CD14-positive monocyte (primary cell): ENCODE measurements at regions not wholly inside any gene's neighbourhood (a gene's known extent, or its start where the extent isn't known, plus 50 kb on each side); places are given as distances from the start of the nearest gene placed in this dataset.

Experiments
- DNase-seq, 3 donors: peaks; one replicate each; pipeline ENCODE4 v3.0.0-alpha.2; 2011 to 2022
- H2AFZ ChIP-seq: 2 replicates; pipeline ENCODE4 v1.6.0; 2012; ENCODE audit warnings: mild to moderate bottlenecking, low read depth, low read length, inconsistent platforms; ENCODE audit not compliant: insufficient read depth, poor library complexity, severe bottlenecking
- H3K27ac ChIP-seq, 2 donors: 1 replicate in 1 of 2; 2 replicates in 1 of 2; pipeline ENCODE4 v1.5.1; 2012 to 2013; ENCODE audit warnings: low read length in 2 of 2, control low read depth in 1 of 2, inconsistent platforms in 1 of 2, low read depth in 1 of 2, mild to moderate bottlenecking in 1 of 2
- H3K27me3 ChIP-seq, 2 donors: one replicate each; pipeline versions ENCODE4 v1.6.0 to v1.6.1; 2011 to 2013; ENCODE audit warnings: low read length in 2 of 2; ENCODE audit not compliant: control insufficient read depth in 2 of 2, insufficient read depth in 2 of 2
- H3K36me3 ChIP-seq, 2 donors: replicated peaks in 1 of 2; 1 replicate in 1 of 2; 2 replicates in 1 of 2; pipeline versions ENCODE4 v1.5.1 to v1.6.1; 2012 to 2013; ENCODE audit warnings: low read length in 2 of 2, control low read depth in 1 of 2, inconsistent platforms in 1 of 2, mild to moderate bottlenecking in 1 of 2; ENCODE audit not compliant: insufficient read depth in 2 of 2, control insufficient read depth in 1 of 2
- H3K4me1 ChIP-seq, 2 donors: 1 replicate in 1 of 2; 2 replicates in 1 of 2; pipeline versions ENCODE4 v1.5.1 to v1.6.1; 2012 to 2013; ENCODE audit warnings: low read length in 2 of 2, control low read depth in 1 of 2, inconsistent platforms in 1 of 2, mild to moderate bottlenecking in 1 of 2, moderate library complexity in 1 of 2; ENCODE audit not compliant: insufficient read depth in 2 of 2, control insufficient read depth in 1 of 2
- H3K4me2 ChIP-seq: replicated peaks from 2 replicates; pipeline ENCODE3; 2012; ENCODE audit warnings: low read length, moderate library complexity, mild to moderate bottlenecking; ENCODE audit not compliant: poor library complexity, severe bottlenecking; ENCODE audit errors: extremely low read depth
- H3K4me3 ChIP-seq, 3 experiments: fragments of 200-600 bp in 1 of 3; sonication (generic) in 1 of 3; replicated peaks in 1 of 3; 1 replicate in 2 of 3; 2 replicates in 1 of 3; pipeline ENCODE4 v1.5.1; 2011 to 2013; ENCODE audit warnings: low read length in 3 of 3, mild to moderate bottlenecking in 3 of 3, control low read depth in 2 of 3, low read depth in 2 of 3, inconsistent platforms in 1 of 3, moderate library complexity in 1 of 3
- H3K79me2 ChIP-seq: 2 replicates; pipeline ENCODE4 v1.6.0; 2012; ENCODE audit warnings: mild to moderate bottlenecking, control low read depth, inconsistent platforms, low read length, moderate library complexity; ENCODE audit not compliant: insufficient read depth
- H3K9ac ChIP-seq: 2 replicates; pipeline ENCODE4 v1.6.0; 2017; ENCODE audit warnings: low read length, mild to moderate bottlenecking; ENCODE audit not compliant: insufficient read depth, poor library complexity, severe bottlenecking
- H3K9me3 ChIP-seq, 2 donors: replicated peaks in 1 of 2; 1 replicate in 1 of 2; 2 replicates in 1 of 2; pipeline versions ENCODE4 v1.5.1 to v1.6.1; 2012 to 2013; ENCODE audit warnings: low read length in 2 of 2, control low read depth in 1 of 2; ENCODE audit not compliant: control insufficient read depth in 1 of 2, insufficient read depth in 1 of 2
- H4K20me1 ChIP-seq: 2 replicates; pipeline ENCODE4 v1.6.0; 2012; ENCODE audit warnings: mild to moderate bottlenecking, low read length, control low read depth, moderate library complexity; ENCODE audit not compliant: insufficient read depth
- H3K27ac Mint-ChIP-seq, 7 donors: one replicate each; pipeline ENCODE4 v1.8.0; 2020; ENCODE audit warnings: mild to moderate bottlenecking in 7 of 7, mixed read lengths in 7 of 7, moderate library complexity in 6 of 7, inconsistent platforms in 2 of 7
- H3K27me3 Mint-ChIP-seq, 3 donors: one replicate each; pipeline ENCODE4 v1.8.0; 2021 to 2022; ENCODE audit warnings: low read depth in 3 of 3, mild to moderate bottlenecking in 3 of 3, mixed read lengths in 3 of 3, moderate library complexity in 3 of 3, inconsistent platforms in 1 of 3
- H3K36me3 Mint-ChIP-seq, 2 donors: one replicate each; pipeline ENCODE4 v1.8.0; 2020; ENCODE audit warnings: mixed read lengths in 2 of 2, inconsistent platforms in 1 of 2, mild to moderate bottlenecking in 1 of 2
- H3K4me1 Mint-ChIP-seq: one replicate; pipeline ENCODE4 v1.8.0; 2020; ENCODE audit warnings: mild to moderate bottlenecking, mixed read lengths
- H3K4me3 Mint-ChIP-seq, 2 donors: one replicate each; pipeline ENCODE4 v1.8.0; 2020; ENCODE audit warnings: mild to moderate bottlenecking in 2 of 2, mixed read lengths in 2 of 2, moderate library complexity in 1 of 2
- H3K9me3 Mint-ChIP-seq, 7 donors: one replicate each; pipeline ENCODE4 v1.8.0; 2020 to 2022; ENCODE audit warnings: mixed read lengths in 7 of 7, mild to moderate bottlenecking in 6 of 7, moderate library complexity in 6 of 7, inconsistent platforms in 2 of 7
- CTCF ChIP-seq: fragments of 200-600 bp; IDR thresholded peaks from one replicate; pipeline ENCODE4 v1.8.0; 2022; ENCODE audit warnings: antibody characterized with exemption, mild to moderate bottlenecking
- WGBS: methylation state at CpG from one replicate; pipeline ENCODE4 v1.1.5; 2013; ENCODE audit warnings: missing lambda C conversion rate; ENCODE audit not compliant: insufficient coverage; 5-methylcytosine and 5-hydroxymethylcytosine counted together
- intact Hi-C, 2 donors: fragments of 100-400 bp; cut with micrococcal nuclease; formaldehyde crosslinking; loops; one replicate each; pipeline versions ENCODE4 v1.15.0 to v1.15.1; 2023

- intact Hi-C loops = no loop called here
- Mint-ChIP-seq H3K27me3 (peaks cover 2 to 5% (median 3%) of the 10 kb centered on the region in 3 donors), H3K4me1 (no peaks in the 10 kb centered on the region), H3K4me3 (no peak overlapping the region), H3K9me3 (peaks cover 3 to 22% (median 9%) of the 10 kb centered on the region in 7 donors), H3K36me3 (no peaks in the 10 kb centered on the region), H3K27ac (no peak overlapping the region)
- Histone ChIP-seq H3K4me2 (no peak overlapping the region), H3K36me3 (no peaks in the 10 kb centered on the region), H3K79me2 (no peaks in the 10 kb centered on the region), H4K20me1 (no peaks in the 10 kb centered on the region), H3K9ac (no peak overlapping the region), H3K27ac (no peak overlapping the region), H3K9me3 (no peaks in the 10 kb centered on the region), H3K4me3 (no peak overlapping the region), H3K27me3 (no peaks in the 10 kb centered on the region), H2AFZ (no peak overlapping the region), H3K4me1 (no peaks in the 10 kb centered on the region)
- 82% methylated on average over 6 of the region's 8 CpGs for WGBS
- no peak for TF ChIP-seq CTCF
- DNase-seq = no peak
Measured at GRCh38 chr14:98606041-98606640, 665.9 kb downstream of the BCL11B start.

GRCh38 chr14:98606816-98607215 is 665.2 kb downstream of the BCL11B start:
- Mint-ChIP-seq H3K4me3 (no peak overlapping the region), H3K27ac (no peak overlapping the region), H3K36me3 (no peaks in the 10 kb centered on the region), H3K27me3 (peaks cover 1 to 5% (median 3%) of the 10 kb centered on the region in 3 donors), H3K9me3 (peaks cover 3 to 20% (median 9%) of the 10 kb centered on the region in 7 donors), H3K4me1 (no peaks in the 10 kb centered on the region)
- H3K4me2 ChIP-seq = no peak overlapping the region
- H2AFZ ChIP-seq = no peak overlapping the region
- no peak for TF ChIP-seq CTCF
- H3K9ac ChIP-seq = no peak overlapping the region
- WGBS = 87% methylated on average over 4 of the region's 4 CpGs
- H3K36me3 ChIP-seq = no peaks in the 10 kb centered on the region
- no peaks in the 10 kb centered on the region for H3K4me1 ChIP-seq
- H3K27me3 ChIP-seq = no peaks in the 10 kb centered on the region
- no peak overlapping the region for H3K27ac ChIP-seq
- H4K20me1 ChIP-seq = no peaks in the 10 kb centered on the region
- H3K4me3 ChIP-seq = no peak overlapping the region
- no peaks in the 10 kb centered on the region for H3K9me3 ChIP-seq
- intact Hi-C loops = no loop called here
- DNase-seq = no peak
- no peaks in the 10 kb centered on the region for H3K79me2 ChIP-seq
